Kidney glomerular epithelial cell (primary cell): ENCODE measurements at regions not wholly inside any gene's neighbourhood (a gene's known extent, or its start where the extent isn't known, plus 50 kb on each side); places are given as distances from the start of the nearest gene placed in this dataset.
"Not testable (repeated sequence)": the region's sequence is repeated elsewhere in the genome, so short reads cannot be mapped to it uniquely, and the experiment has no call there.

Experiments used
- DNase-seq: peaks from one replicate; lab custom pipeline; 2025; lab: John Stamatoyannopoulos, UW

- peak; percentile 16 for DNase-seq
Observed at GRCh38 chr15:59830873-59831272, 141.8 kb upstream of the BNIP2 start.

GRCh38 chr15:59830098-59830497 is 141.0 kb upstream of the BNIP2 start:
- DNase-seq: no peak

GRCh38 chr15:59828861-59829260 is 139.7 kb upstream of the BNIP2 start:
- DNase-seq: no peak

- DNase-seq: no peak
Observed at GRCh38 chr15:59828263-59828662, 139.1 kb upstream of the BNIP2 start.

GRCh38 chr15:59825901-59826300 is 136.8 kb upstream of the BNIP2 start:
- no peak for DNase-seq

- no peak for DNase-seq
Observed at GRCh38 chr15:59821286-59821685, 132.2 kb upstream of the BNIP2 start.

DNA sequence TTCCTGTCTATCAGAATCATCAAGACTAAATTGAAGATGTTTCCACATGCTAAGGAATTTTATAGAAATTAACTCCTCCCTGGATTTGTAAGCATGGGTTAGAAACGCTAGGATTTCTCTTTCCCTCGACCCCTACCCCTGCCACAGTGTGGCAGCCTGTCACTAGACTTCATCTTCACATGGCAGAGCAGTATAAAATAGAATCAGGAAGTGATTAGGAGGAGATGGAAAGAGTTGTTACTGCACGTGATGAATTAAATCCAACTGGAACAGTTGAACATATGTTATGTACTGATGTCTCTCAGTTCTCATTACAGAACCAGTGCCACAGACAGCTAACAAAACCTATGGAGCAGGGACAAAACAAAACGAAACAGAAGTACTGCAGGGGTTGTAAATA is 130.0 kb upstream of the BNIP2 start:
- no peak for DNase-seq

GRCh38 chr15:59818336-59818735 is 129.2 kb upstream of the BNIP2 start:
- no peak for DNase-seq

DNA sequence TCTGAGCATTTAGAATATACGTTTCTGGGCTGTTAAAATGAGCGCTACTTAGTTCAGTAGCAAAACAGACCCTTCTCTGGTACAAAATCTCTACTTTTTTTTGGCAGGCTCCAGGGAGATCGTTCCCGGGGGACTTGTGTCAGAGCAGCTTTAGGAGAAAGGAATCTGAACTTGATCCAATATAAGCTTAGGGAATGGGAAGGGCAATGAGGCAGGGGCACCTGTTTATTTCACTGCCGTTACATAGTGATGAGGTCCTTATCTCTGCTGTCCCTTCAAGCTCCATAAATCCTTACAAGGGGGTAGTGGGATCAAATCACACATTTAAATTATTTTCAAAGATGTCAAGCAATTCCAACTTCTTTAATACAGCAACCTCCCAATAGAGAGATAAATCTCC is 128.7 kb upstream of the BNIP2 start:
- DNase-seq: no peak

- no peak for DNase-seq
Observed at GRCh38 chr15:59817053-59817452, 127.9 kb upstream of the BNIP2 start.

- no peak for DNase-seq
Observed at GRCh38 chr15:59814409-59814808, 125.3 kb upstream of the BNIP2 start.

GRCh38 chr15:59812889-59813288 is 123.8 kb upstream of the BNIP2 start:
- no peak for DNase-seq

DNA sequence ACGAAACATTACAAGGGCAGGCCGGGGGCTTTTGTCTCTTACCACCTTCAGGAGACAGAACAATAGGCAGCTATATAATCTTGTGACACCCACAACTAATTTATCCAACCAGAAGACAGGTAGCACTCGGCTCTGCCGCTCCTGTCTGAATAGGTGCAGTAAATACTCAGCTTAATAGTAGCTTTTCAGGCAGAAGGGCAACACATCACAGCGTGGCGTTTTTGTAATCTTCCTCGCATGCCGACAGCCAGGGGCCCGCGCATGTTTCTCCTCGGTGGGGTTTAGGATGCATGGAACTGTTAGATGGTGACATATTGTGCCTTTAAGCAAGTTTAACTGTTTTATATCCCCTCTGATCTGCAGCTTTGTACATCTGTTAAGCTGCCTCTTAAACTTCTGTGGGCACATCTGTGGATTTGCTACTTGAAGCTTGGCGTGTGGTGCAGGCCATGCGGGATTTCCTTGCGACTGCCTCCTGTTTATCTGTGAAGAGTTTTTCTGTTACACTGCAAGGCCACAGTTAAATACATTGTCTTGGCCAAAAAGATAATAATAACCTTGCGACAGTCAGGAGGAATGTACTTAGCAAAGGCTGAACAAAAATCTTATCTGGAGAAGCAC is 123.2 kb upstream of the BNIP2 start:
- no peak for DNase-seq

DNA sequence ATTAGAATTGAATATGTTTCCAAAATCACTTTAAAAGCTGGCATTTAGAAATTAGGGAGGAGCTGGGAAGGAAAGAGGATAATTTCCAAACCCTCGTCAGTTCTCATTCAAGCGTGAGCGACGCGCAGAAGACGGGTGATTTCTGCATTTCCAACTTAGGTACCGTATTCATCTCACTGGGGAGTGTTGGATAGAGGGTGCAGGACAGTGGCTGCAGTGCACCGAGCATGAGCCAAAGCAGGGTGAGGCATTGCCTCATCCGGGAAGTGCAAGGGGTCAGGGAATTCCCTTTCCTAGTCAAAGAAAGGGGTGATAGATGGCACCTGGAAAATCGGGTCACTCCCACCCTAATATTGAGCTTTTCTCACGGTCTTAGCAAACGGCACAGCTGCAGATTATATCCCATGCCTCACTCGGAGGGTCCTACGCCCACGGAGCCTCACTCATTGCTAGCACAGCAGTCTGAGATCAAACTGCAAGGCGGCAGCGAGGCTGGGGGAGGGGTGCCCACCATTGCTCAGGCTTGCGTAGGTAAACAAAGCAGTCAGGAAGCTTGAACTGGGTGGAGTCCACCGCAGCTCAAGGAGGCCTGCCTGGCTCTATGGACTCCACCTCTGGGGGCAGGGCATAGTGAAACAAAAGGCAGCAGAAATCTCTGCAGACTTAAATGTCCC is 114.3 kb upstream of the BNIP2 start:
- not testable (repeated sequence) for DNase-seq

DNA sequence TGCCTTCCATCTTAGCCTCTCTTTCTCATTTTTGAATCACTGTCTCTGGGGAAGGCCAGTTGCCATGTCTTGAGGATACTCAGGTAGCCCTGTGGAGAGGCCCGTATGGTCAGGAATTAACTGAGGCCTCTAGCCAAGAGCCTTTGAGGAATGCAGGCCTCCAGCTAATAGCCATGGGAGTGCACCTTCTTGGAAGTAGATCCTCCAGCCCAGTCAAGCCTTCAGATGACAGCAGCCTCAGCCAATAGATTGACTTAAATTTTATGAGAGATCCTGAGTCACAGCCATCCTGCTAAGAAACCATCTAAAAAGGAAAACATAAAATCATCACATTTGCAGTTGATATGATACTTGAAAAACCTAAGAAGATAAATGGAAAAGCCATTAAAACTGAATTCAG is 112.5 kb upstream of the BNIP2 start:
- no peak for DNase-seq

- no peak for DNase-seq
Observed at GRCh38 chr15:59798605-59798917, 109.4 kb upstream of the BNIP2 start.

DNA sequence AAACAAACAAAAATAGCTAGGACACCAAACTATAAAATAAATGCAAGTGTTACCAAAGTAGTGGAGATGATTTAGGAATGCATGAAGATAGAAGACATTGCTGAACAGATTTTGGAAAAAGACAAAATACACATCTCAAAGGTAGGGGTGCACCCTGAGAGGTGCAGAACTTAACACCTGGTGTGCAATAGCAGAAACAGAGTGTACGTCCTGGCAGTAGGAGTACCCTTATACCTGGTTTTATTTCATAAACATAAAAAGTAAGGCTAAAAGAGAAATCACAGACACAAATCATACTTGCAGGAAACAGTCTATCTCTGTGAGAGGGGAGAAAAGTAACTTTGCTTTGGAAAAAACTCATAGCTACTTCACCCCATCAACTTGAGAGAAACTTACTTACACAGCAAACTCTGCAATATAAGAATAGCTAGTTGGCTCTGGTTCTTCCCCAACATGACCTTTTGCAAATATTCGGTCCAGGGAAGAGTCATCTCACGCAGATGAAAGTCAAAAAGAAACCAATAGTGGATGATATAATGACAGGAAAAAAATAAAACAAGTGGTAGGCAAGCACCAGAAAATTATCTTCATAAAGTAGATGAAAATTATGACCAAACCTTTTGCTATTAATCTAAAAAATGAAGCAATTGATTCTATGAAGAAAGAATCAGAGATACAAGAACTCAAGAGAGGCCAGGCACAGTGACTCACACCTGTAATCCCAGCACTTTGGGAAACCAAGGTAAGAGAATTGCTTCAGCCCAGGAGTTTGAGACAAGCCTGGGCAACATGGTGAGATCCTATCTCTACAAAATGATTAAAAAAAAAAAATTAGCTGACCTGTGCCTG is 108.9 kb upstream of the BNIP2 start:
- DNase-seq: no peak

GRCh38 chr15:59794229-59794886 is 105.2 kb upstream of the BNIP2 start:
- DNase-seq: no peak

- DNase-seq: no peak
Observed at GRCh38 chr15:59792359-59792758, 103.2 kb upstream of the BNIP2 start.

DNA sequence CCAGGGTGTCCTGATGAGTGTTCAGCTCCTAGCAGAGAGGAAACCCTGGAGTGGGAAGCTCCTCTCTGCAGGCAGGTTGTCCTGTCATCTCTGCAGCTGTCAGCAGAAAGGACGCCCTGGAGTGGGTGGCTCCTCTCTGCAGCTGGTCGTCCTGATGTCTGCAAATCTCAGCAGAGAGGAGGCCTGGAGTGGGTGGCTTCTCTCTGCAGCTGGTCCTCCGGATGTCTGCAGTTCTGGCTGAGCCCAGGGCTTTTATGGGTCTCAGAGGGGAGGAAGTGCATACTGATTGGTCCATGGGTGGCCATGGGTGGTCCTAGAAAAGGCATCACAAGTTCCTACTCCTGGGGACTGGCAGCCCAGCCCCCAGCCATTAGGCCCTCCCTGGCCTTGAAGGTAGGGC is 102.6 kb upstream of the BNIP2 start:
- no peak for DNase-seq

DNA sequence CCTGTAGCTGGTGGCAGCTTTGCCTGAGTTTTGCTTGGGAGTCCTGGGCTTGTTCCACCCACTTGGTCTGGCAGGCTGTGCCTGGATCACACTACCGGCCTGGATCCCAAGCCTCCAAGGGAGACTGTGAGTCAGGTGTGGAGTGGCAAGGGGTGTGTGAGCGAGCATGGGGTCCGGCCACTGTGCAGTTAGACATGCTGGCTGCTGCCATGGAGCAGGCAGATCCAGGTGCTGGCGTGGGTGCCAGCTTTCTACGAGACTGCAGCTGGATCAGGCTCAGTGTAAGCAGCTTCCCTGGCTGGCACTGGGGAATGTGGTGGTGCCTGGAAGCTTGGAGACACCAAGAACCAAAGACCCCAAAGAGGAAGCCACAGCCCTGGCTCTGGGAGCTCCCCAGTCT is 102.0 kb upstream of the BNIP2 start:
- DNase-seq: no peak

- not testable (repeated sequence) for DNase-seq
Observed at GRCh38 chr15:59786466-59786865, 97.3 kb upstream of the BNIP2 start.

DNA sequence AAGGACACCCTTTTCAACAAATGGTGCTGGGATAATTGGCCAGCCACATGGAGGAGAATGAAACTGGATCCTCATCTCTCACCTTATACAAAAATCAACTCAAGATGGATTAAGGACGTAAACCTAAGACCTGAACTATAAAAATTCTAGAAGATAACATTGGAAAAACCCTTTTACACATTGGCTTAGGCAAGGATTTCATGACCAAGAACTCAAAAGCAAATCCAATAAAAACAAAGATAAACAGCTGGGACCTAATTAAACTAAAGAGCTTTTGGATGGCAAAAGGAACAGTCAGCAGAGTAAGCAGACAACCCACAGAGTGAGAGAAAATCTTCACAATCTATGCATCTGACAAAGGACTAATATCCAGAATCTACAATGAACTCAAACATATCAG is 96.9 kb upstream of the BNIP2 start:
- DNase-seq: not testable (repeated sequence)
